ENCODE measurements at regions not wholly inside any gene's neighbourhood (a gene's known extent, or its start where the extent isn't known, plus 50 kb on each side); places are given as distances from the start of the nearest gene placed in this dataset.

GRCh38 chr5:69042500-69042899 lies 51.3 kb upstream of the SLC30A5 start:
- H3K9ac ChIP-seq (ENCODE audit: low read length in 3 of 3), result peak overlapping the region in 1 of 3 donors; percentile 75
- H3K36me3 ChIP-seq (ENCODE audit: control insufficient read depth in 2 of 3, insufficient read depth in 3 of 3, low read length in 3 of 3), result no peaks in the 10 kb centered on the region
- no peaks in the 10 kb centered on the region for H3K9me3 ChIP-seq (ENCODE audit: control insufficient read depth in 2 of 3, insufficient read depth in 1 of 3, low read length in 3 of 3)
- H3K27ac ChIP-seq (ENCODE audit: low read depth in 2 of 2, low read length in 2 of 2), result no peak overlapping the region
- intact Hi-C loops (cut with DNase I), result no loop called here
- no peaks in the 10 kb centered on the region for H3K27me3 ChIP-seq (ENCODE audit: control insufficient read depth, insufficient read depth, low read length)
- TF ChIP-seq, protein P1, sequence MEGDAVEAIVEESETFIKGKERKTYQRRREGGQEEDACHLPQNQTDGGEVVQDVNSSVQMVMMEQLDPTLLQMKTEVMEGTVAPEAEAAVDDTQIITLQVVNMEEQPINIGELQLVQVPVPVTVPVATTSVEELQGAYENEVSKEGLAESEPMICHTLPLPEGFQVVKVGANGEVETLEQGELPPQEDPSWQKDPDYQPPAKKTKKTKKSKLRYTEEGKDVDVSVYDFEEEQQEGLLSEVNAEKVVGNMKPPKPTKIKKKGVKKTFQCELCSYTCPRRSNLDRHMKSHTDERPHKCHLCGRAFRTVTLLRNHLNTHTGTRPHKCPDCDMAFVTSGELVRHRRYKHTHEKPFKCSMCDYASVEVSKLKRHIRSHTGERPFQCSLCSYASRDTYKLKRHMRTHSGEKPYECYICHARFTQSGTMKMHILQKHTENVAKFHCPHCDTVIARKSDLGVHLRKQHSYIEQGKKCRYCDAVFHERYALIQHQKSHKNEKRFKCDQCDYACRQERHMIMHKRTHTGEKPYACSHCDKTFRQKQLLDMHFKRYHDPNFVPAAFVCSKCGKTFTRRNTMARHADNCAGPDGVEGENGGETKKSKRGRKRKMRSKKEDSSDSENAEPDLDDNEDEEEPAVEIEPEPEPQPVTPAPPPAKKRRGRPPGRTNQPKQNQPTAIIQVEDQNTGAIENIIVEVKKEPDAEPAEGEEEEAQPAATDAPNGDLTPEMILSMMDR (IDR thresholded peaks at IDR 0.05; ENCODE audit: borderline replicate concordance, extremely low read depth, insufficient read depth), result no peak
- FAIRE-seq (no peak), DNase-seq (no peak)
- no peak overlapping the region for H3K4me3 ChIP-seq (ENCODE audit: low read length in 3 of 3)
- no peaks in the 10 kb centered on the region for H3K4me1 ChIP-seq (ENCODE audit: control insufficient read depth in 2 of 3, insufficient read depth in 2 of 3, low read depth in 1 of 3, low read length in 3 of 3)

DNA sequence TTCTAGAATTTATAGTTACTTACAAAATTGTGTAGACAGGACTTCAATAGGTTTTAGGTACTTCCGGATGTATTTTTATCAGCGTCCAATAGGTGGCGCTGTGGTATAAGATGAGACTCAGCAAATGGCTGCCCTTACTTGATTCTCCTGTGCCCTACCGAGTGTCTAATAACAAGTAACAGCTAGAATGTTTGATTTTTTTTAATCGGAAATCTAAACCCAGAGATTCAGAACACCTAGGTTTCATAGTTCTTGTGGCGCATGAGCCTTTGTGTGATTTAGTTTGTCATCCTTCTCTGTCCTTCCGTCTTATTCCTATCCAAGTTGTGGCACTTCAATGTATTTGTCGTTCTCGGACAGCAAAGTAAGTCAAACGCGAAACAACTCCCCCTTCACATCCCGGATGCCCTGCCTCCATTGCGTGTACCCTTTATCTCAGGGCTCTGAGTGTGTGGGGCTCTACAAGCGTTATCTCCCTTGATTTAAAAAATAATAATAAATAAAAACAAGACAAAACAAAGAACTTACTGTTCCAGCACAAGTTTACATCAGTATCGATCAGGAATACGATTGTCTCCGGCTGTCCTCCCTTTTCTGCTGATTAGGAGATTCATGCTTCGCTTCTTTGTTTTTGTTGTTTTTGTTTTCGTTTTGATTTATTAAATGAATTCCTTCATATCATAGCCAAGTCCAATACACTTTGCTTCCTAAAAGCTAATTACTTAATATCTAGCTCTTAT lies 50.7 kb upstream of the SLC30A5 start:
- H3K27ac ChIP-seq (ENCODE audit: low read depth in 2 of 2, low read length in 2 of 2), result peak overlapping the region; percentile 51 to 64
- H3K36me3 ChIP-seq (ENCODE audit: control insufficient read depth in 2 of 3, insufficient read depth in 3 of 3, low read length in 3 of 3), result no peaks in the 10 kb centered on the region
- H3K27me3 ChIP-seq (ENCODE audit: control insufficient read depth, insufficient read depth, low read length), result no peaks in the 10 kb centered on the region
- DNase-seq (peak in 4 of 5 donors; percentile 81 to 97 (median 92)), FAIRE-seq (peak; percentile 96)
- no peaks in the 10 kb centered on the region for H3K4me1 ChIP-seq (ENCODE audit: control insufficient read depth in 2 of 3, insufficient read depth in 2 of 3, low read depth in 1 of 3, low read length in 3 of 3)
- peak overlapping the region; percentile 65 to 78 (median 75) for H3K9ac ChIP-seq (ENCODE audit: low read length in 3 of 3)
- H3K4me3 ChIP-seq (ENCODE audit: low read length in 3 of 3), result peak overlapping the region; percentile 80 to 91 (median 87)
- H3K9me3 ChIP-seq (ENCODE audit: control insufficient read depth in 2 of 3, insufficient read depth in 1 of 3, low read length in 3 of 3), result no peaks in the 10 kb centered on the region
- TF ChIP-seq, protein P1 (IDR thresholded peaks at IDR 0.05; ENCODE audit: borderline replicate concordance, extremely low read depth, insufficient read depth), result peak; percentile 78
- intact Hi-C loops (cut with DNase I), result no loop called here

GRCh38 chr5:69043655-69043996 lies 50.2 kb upstream of the SLC30A5 start:
- H3K4me1 ChIP-seq (ENCODE audit: control insufficient read depth in 2 of 3, insufficient read depth in 2 of 3, low read depth in 1 of 3, low read length in 3 of 3), result no peaks in the 10 kb centered on the region
- FAIRE-seq, result no peak
- intact Hi-C loops (cut with DNase I), result no loop called here

More at GRCh38 chr5:69043655-69043996, 50.2 kb upstream of the SLC30A5 start:
- peak overlapping the region in 2 of 3 donors; percentile 80 to 91 for H3K4me3 ChIP-seq (ENCODE audit: low read length in 3 of 3)
- H3K36me3 ChIP-seq (ENCODE audit: control insufficient read depth in 2 of 3, insufficient read depth in 3 of 3, low read length in 3 of 3), result no peaks in the 10 kb centered on the region
- H3K9ac ChIP-seq (ENCODE audit: low read length in 3 of 3), result peak overlapping the region in 1 of 3 donors; percentile 75
- TF ChIP-seq, protein P1 (IDR thresholded peaks at IDR 0.05; ENCODE audit: borderline replicate concordance, extremely low read depth, insufficient read depth), result no peak
- no peaks in the 10 kb centered on the region for H3K9me3 ChIP-seq (ENCODE audit: control insufficient read depth in 2 of 3, insufficient read depth in 1 of 3, low read length in 3 of 3)
- no peaks in the 10 kb centered on the region for H3K27me3 ChIP-seq (ENCODE audit: control insufficient read depth, insufficient read depth, low read length)
- H3K27ac ChIP-seq (ENCODE audit: low read depth in 2 of 2, low read length in 2 of 2), result no peak overlapping the region
- DNase-seq, result peak in 1 of 5 donors; percentile 18

Measured in kidney (tissue), 13 donors.